Keratinocyte (primary cell): ENCODE measurements at regions not wholly inside any gene's neighbourhood (a gene's known extent, or its start where the extent isn't known, plus 50 kb on each side); places are given as distances from the start of the nearest gene placed in this dataset.

Experiments
- EZH2 ChIP-seq: IDR thresholded peaks from one replicate; pipeline ENCODE4 v1.6.1; 2012; ENCODE audit warnings: inconsistent platforms, mild to moderate bottlenecking, low read length, moderate library complexity
- TF ChIP-seq, protein P1 (sequence below), 3 experiments: IDR thresholded peaks in 1 of 3; conservative IDR thresholded peaks in 1 of 3; optimal IDR thresholded peaks in 1 of 3; 2 replicates in 2 of 3; 3 replicates in 1 of 3; pipeline versions ENCODE3 to v1.5.1; 2011; ENCODE audit warnings: low read length in 3 of 3, mild to moderate bottlenecking in 3 of 3, moderate library complexity in 2 of 3, control low read depth in 1 of 3, inconsistent platforms in 1 of 3; ENCODE audit not compliant: insufficient read depth in 2 of 3; ENCODE audit errors: extremely low read depth in 1 of 3

GRCh38 chr3:36011791-36012190 lies 368.5 kb upstream of the STAC start:
- TF ChIP-seq, protein P1, sequence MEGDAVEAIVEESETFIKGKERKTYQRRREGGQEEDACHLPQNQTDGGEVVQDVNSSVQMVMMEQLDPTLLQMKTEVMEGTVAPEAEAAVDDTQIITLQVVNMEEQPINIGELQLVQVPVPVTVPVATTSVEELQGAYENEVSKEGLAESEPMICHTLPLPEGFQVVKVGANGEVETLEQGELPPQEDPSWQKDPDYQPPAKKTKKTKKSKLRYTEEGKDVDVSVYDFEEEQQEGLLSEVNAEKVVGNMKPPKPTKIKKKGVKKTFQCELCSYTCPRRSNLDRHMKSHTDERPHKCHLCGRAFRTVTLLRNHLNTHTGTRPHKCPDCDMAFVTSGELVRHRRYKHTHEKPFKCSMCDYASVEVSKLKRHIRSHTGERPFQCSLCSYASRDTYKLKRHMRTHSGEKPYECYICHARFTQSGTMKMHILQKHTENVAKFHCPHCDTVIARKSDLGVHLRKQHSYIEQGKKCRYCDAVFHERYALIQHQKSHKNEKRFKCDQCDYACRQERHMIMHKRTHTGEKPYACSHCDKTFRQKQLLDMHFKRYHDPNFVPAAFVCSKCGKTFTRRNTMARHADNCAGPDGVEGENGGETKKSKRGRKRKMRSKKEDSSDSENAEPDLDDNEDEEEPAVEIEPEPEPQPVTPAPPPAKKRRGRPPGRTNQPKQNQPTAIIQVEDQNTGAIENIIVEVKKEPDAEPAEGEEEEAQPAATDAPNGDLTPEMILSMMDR (optimal IDR thresholded peaks at IDR 0.05 in 1 of 3, IDR thresholded peaks at IDR 0.05 in 1 of 3, conservative IDR thresholded peaks at IDR 0.05 in 1 of 3; ENCODE audit: extremely low read depth in 1 of 3, insufficient read depth in 2 of 3, low read length in 3 of 3) = no peak
- TF ChIP-seq EZH2 = no peak
